ENCODE measurements at regions not wholly inside any gene's neighbourhood (a gene's known extent, or its start where the extent isn't known, plus 50 kb on each side); places are given as distances from the start of the nearest gene placed in this dataset.
"Not testable (repeated sequence)": the region's sequence is repeated elsewhere in the genome, so short reads cannot be mapped to it uniquely, and the experiment has no call there.

- not testable (repeated sequence) for TF ChIP-seq CTCF (IDR thresholded peaks at IDR 0.05; ENCODE audit: control extremely low read depth in 1 of 3, insufficient read depth in 1 of 3, low read depth in 1 of 3, low read length in 3 of 3); SUZ12 (IDR thresholded peaks at IDR 0.05; ENCODE audit: low read length); TEAD4 (IDR thresholded peaks at IDR 0.05; ENCODE audit: low read depth, low read length)
Observed at GRCh38 chr10:109595356-109595755, 328.0 kb downstream of the XPNPEP1 start.
